Coronary artery (tissue), 2 donors: ENCODE measurements at regions not wholly inside any gene's neighbourhood (a gene's known extent, or its start where the extent isn't known, plus 50 kb on each side); places are given as distances from the start of the nearest gene placed in this dataset.

ENCODE experiments used
- DNase-seq: peaks from one replicate; pipeline ENCODE4 v3.0.0-alpha.2; 2017; ENCODE audit warnings: low spot score
- H3K27ac ChIP-seq, 2 donors: fragments of 200-600 bp; sonication (generic); one replicate each; pipeline ENCODE4 v1.5.1; 2016 to 2019
- H3K4me3 ChIP-seq: fragments of 200-600 bp; sonication (generic); 2 replicates; pipeline ENCODE4 v1.5.1; 2016; ENCODE audit warnings: mild to moderate bottlenecking, moderate library complexity
- TF ChIP-seq, protein P1 (sequence below): fragments of 200-600 bp; sonication (generic); IDR thresholded peaks from one replicate; pipeline ENCODE4 v1.5.1; 2019; ENCODE audit warnings: antibody characterized with exemption

DNA sequence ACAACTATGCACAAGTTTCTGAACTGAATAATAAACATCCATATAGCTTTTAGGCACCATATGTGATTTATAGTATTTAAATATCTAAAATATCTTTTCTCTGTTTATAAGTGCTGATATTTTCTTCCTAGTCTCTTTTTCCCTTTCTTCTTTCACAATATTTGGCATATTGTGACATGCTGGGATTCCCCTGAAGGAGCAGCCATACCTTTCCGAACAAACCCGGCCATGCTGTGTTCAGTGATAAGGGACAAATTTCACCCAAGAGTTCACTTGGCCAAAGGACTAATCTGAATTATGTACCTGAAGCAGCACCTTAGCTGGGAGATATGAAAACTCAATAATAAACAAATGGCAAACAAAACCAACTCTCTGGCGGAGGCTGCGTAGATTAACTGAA, 250.8 kb downstream of the RDH14 start:
- TF ChIP-seq, protein P1, sequence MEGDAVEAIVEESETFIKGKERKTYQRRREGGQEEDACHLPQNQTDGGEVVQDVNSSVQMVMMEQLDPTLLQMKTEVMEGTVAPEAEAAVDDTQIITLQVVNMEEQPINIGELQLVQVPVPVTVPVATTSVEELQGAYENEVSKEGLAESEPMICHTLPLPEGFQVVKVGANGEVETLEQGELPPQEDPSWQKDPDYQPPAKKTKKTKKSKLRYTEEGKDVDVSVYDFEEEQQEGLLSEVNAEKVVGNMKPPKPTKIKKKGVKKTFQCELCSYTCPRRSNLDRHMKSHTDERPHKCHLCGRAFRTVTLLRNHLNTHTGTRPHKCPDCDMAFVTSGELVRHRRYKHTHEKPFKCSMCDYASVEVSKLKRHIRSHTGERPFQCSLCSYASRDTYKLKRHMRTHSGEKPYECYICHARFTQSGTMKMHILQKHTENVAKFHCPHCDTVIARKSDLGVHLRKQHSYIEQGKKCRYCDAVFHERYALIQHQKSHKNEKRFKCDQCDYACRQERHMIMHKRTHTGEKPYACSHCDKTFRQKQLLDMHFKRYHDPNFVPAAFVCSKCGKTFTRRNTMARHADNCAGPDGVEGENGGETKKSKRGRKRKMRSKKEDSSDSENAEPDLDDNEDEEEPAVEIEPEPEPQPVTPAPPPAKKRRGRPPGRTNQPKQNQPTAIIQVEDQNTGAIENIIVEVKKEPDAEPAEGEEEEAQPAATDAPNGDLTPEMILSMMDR, result no peak
- no peak overlapping the region for H3K4me3 ChIP-seq
- no peak for DNase-seq
- H3K27ac ChIP-seq, result no peak overlapping the region

DNA sequence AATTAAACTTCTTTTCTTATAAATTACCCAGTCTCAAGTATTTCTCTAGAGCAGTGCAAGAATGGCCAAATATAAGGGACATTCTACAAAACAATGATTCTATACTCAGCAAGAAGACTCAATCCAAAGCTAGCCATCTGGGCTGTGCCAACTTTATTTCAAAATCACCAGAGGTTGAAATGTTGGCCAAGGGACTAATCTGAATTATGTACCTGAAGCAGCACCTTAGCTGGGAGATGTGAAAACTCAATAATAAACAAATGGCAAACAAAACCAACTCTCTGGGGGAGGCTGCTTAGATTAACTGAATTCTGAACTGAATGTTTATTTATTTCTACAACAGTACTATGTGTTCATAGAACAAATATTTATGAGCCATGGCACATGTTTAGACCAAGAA, 251.3 kb downstream of the RDH14 start:
- no peak overlapping the region for H3K4me3 ChIP-seq
- H3K27ac ChIP-seq, result no peak overlapping the region
- DNase-seq, result no peak
- TF ChIP-seq, protein P1, result no peak

DNA sequence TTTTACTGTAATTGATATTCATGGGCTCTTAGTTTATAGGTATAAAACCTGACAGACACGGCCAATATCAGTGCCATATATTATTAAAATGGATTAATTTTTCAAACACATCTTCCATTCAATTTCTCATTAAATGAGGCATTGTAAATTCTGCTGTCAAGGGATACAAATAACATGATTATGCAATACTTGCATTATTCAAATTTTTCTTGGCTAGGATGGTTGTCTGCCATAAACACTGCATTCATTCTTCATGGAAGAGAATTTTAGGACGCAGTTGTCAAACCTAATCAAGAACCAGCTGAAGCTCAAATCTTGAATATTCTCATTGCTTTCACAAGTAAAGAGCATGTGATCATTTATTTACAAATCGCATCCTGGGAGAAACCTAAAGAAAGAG, 255.6 kb downstream of the RDH14 start:
- TF ChIP-seq, protein P1, result no peak
- no peak for DNase-seq
- Histone ChIP-seq H3K27ac (no peak overlapping the region), H3K4me3 (no peak overlapping the region)

- no peak for DNase-seq
- no peak overlapping the region for H3K4me3 ChIP-seq
- no peak overlapping the region for H3K27ac ChIP-seq
- TF ChIP-seq, protein P1, result no peak
Measured at GRCh38 chr2:18301421-18302139, 258.9 kb downstream of the RDH14 start.

- H3K27ac ChIP-seq, result no peak overlapping the region
- no peak for DNase-seq
- TF ChIP-seq, protein P1, result no peak
- H3K4me3 ChIP-seq, result no peak overlapping the region
Measured at GRCh38 chr2:18299423-18300212, 260.8 kb downstream of the RDH14 start.

- Histone ChIP-seq H3K4me3 (no peak overlapping the region), H3K27ac (no peak overlapping the region)
- TF ChIP-seq, protein P1, result no peak
- no peak for DNase-seq
Measured at GRCh38 chr2:18297534-18298058, 262.9 kb downstream of the RDH14 start.

DNA sequence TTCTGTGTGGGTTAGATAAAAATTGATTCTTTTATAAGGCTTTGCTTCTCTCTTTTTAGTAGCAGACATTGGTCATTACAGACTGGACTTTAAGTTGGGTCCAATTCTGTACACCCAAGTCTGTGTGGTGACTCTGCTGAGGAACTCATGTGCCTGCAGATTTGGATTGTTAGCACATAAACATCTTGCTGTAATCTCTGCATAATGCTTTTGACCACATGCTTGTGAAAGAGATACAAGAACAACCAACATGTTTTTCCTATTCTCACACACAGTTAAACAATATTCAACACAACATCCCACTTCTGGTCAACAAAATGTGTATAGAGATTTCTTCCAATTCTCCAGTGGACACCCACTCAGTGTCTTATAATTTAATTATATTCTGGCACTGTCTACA, 270.1 kb downstream of the RDH14 start:
- TF ChIP-seq, protein P1, result no peak
- DNase-seq, result no peak
- Histone ChIP-seq H3K4me3 (no peak overlapping the region), H3K27ac (no peak overlapping the region)
